ENCODE measurements at regions not wholly inside any gene's neighbourhood (a gene's known extent, or its start where the extent isn't known, plus 50 kb on each side); places are given as distances from the start of the nearest gene placed in this dataset.
A peak's percentile ranks its signal among the peaks of the same experiment; 100 is the strongest.

DNA sequence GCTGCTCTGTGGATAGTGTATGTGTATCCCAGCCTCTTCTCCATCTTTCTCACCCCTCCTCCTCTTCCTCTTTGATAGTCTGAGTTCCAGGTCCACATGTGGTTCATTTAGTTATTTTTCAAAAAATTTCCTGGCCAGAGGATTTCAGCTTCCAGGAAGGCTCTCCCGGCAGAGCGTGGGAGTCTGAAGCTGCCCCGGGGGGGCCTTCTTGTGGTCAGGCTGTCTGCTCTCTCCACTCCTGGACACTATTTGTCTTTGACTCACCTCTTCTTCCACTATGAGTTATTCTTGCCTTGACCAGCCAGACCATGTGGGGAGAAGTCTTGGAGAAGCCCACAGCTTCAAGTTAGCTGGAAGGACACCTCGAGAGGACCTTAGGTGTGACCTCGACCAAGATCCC is 258.8 kb downstream of the CDC5L start:
- Histone ChIP-seq H3K4me3 (no peak overlapping the region), H3K36me3 (ENCODE audit: insufficient read depth in 1 of 2, low read depth in 1 of 2) (no peaks in the 10 kb centered on the region), H3K9me3 (no peaks in the 10 kb centered on the region), H3K27ac (no peak overlapping the region), H3K4me1 (no peaks in the 10 kb centered on the region), H3K27me3 (ENCODE audit: insufficient read depth in 3 of 3, low read length in 2 of 3) (no peaks in the 10 kb centered on the region)
- ATAC-seq (no peak), DNase-seq (no peak)
- WGBS, 3 donors: 82 to 85% (median 85%) methylated on average over 5 of the region's 5 CpGs
- intact Hi-C loops (cut with DNase I): no loop called here
- TF ChIP-seq, protein P1, sequence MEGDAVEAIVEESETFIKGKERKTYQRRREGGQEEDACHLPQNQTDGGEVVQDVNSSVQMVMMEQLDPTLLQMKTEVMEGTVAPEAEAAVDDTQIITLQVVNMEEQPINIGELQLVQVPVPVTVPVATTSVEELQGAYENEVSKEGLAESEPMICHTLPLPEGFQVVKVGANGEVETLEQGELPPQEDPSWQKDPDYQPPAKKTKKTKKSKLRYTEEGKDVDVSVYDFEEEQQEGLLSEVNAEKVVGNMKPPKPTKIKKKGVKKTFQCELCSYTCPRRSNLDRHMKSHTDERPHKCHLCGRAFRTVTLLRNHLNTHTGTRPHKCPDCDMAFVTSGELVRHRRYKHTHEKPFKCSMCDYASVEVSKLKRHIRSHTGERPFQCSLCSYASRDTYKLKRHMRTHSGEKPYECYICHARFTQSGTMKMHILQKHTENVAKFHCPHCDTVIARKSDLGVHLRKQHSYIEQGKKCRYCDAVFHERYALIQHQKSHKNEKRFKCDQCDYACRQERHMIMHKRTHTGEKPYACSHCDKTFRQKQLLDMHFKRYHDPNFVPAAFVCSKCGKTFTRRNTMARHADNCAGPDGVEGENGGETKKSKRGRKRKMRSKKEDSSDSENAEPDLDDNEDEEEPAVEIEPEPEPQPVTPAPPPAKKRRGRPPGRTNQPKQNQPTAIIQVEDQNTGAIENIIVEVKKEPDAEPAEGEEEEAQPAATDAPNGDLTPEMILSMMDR (IDR thresholded peaks at IDR 0.05): no peak

- 23 to 37% (median 31%) methylated on average over 4 of the region's 4 CpGs for WGBS, 3 donors
- DNase-seq (no peak), ATAC-seq (peak in 2 of 4 donors; percentile 16 to 38)
- Histone ChIP-seq H3K4me3 (no peak overlapping the region), H3K27me3 (ENCODE audit: insufficient read depth in 3 of 3, low read length in 2 of 3) (no peaks in the 10 kb centered on the region), H3K4me1 (no peaks in the 10 kb centered on the region), H3K9me3 (no peaks in the 10 kb centered on the region), H3K27ac (no peak overlapping the region), H3K36me3 (ENCODE audit: insufficient read depth in 1 of 2, low read depth in 1 of 2) (no peaks in the 10 kb centered on the region)
- TF ChIP-seq, protein P1 (IDR thresholded peaks at IDR 0.05): no peak
- intact Hi-C loops (cut with DNase I): loop anchor here (5.0 to 10.0 kb wide), 3 partner anchors 172 to 775 kb away; no protein-coding TSS in a partner anchor
These were observed 262.0 kb downstream of the CDC5L start for GRCh38 chr6:44649365-44650025.

DNA sequence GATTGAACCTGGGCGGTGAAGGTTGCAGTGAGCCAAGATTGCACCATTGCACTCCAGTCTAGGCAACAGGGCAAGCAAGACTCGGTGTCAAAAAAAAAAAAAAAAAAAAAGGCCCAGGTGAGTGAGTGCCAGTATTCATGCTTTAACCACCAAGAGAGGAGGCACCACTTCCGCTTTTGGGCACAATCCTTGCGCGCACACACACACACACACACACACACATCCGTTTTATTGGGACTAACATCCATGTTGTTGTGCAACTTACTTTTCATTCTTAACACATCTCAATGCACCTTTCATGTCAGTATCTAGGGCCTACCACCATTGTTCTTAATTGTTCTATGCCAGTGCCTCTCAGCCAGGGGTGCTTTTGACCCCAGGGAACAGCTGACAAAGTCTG is 263.0 kb downstream of the CDC5L start:
- Histone ChIP-seq H3K9me3 (no peaks in the 10 kb centered on the region), H3K4me3 (no peak overlapping the region), H3K4me1 (no peaks in the 10 kb centered on the region), H3K27me3 (ENCODE audit: insufficient read depth in 3 of 3, low read length in 2 of 3) (peaks cover 0 to 4% (median 0%) of the 10 kb centered on the region in 3 donors), H3K36me3 (ENCODE audit: insufficient read depth in 1 of 2, low read depth in 1 of 2) (no peaks in the 10 kb centered on the region), H3K27ac (no peak overlapping the region)
- 86 to 93% (median 88%) methylated on average over 5 to 6 of the region's 6 CpGs for WGBS, 3 donors
- intact Hi-C loops (cut with DNase I): loop anchor here (5.0 to 10.0 kb wide), 3 partner anchors 173 to 774 kb away; no protein-coding TSS in a partner anchor
- DNase-seq (no peak), ATAC-seq (no peak)
- TF ChIP-seq, protein P1 (IDR thresholded peaks at IDR 0.05): no peak

- ATAC-seq: no peak
- Histone ChIP-seq H3K36me3 (ENCODE audit: insufficient read depth in 1 of 2, low read depth in 1 of 2) (no peaks in the 10 kb centered on the region), H3K27me3 (ENCODE audit: insufficient read depth in 3 of 3, low read length in 2 of 3) (peaks cover 0 to 4% (median 0%) of the 10 kb centered on the region in 3 donors), H3K27ac (no peak overlapping the region), H3K4me3 (no peak overlapping the region), H3K9me3 (no peaks in the 10 kb centered on the region), H3K4me1 (no peaks in the 10 kb centered on the region)
- DNase-seq: no peak
- WGBS, 3 donors: 85 to 92% (median 88%) methylated on average over 5 of the region's 5 CpGs
- TF ChIP-seq, protein P1 (IDR thresholded peaks at IDR 0.05): no peak
- intact Hi-C loops (cut with DNase I): loop anchor here (5.0 to 10.0 kb wide), 3 partner anchors 174 to 774 kb away; no protein-coding TSS in a partner anchor
These were observed 263.4 kb downstream of the CDC5L start for GRCh38 chr6:44650947-44651346.
